Lower lobe of right lung (tissue), 2 donors: ENCODE measurements at regions not wholly inside any gene's neighbourhood (a gene's known extent, or its start where the extent isn't known, plus 50 kb on each side); places are given as distances from the start of the nearest gene placed in this dataset.

ENCODE experiments used
- ATAC-seq, 2 donors: fragments of 200-7000 bp; cut with Tn5 transposase; one replicate each; pipeline ENCODE4 v1.9.1; 2020 to 2022; ENCODE audit warnings: mild to moderate bottlenecking in 2 of 2, moderate library complexity in 2 of 2
- DNase-seq: peaks from one replicate; pipeline ENCODE4 v3.0.0-alpha.2; 2020
- H3K27ac ChIP-seq: fragments of 200-600 bp; one replicate; pipeline ENCODE4 v1.8.0; 2022
- H3K27me3 ChIP-seq: fragments of 200-600 bp; one replicate; pipeline ENCODE4 v1.8.0; 2022; ENCODE audit warnings: low read depth
- H3K36me3 ChIP-seq: fragments of 200-600 bp; one replicate; pipeline ENCODE4 v1.8.0; 2022; ENCODE audit warnings: mild to moderate bottlenecking
- H3K4me1 ChIP-seq: fragments of 200-600 bp; one replicate; pipeline ENCODE4 v1.8.0; 2022
- H3K4me3 ChIP-seq: fragments of 200-600 bp; one replicate; pipeline ENCODE4 v1.8.0; 2022; ENCODE audit warnings: mild to moderate bottlenecking
- H3K9me3 ChIP-seq: fragments of 200-600 bp; one replicate; pipeline ENCODE4 v1.8.0; 2022
- CTCF ChIP-seq: fragments of 200-600 bp; IDR thresholded peaks from one replicate; pipeline ENCODE4 v1.8.0; 2022; ENCODE audit warnings: antibody characterized with exemption, mild to moderate bottlenecking
- intact Hi-C: fragments of 100-400 bp; cut with DNase I; formaldehyde crosslinking; loops from one replicate; pipeline ENCODE4 v1.11.0; 2022
- donor health status: DM: no; HTN: yes; CAD: no; lungs with severe emphysema.

- Histone ChIP-seq H3K27ac (no peak overlapping the region), H3K9me3 (no peaks in the 10 kb centered on the region), H3K36me3 (no peaks in the 10 kb centered on the region), H3K4me3 (no peak overlapping the region), H3K27me3 (no peaks in the 10 kb centered on the region), H3K4me1 (no peaks in the 10 kb centered on the region)
- intact Hi-C loops, result no loop called here
- DNase-seq, result no peak
- TF ChIP-seq CTCF, result no peak
- ATAC-seq, result no peak
Measured at GRCh38 chr2:40528564-40528963, 76.7 kb upstream of the SLC8A1 start.

GRCh38 chr2:40531359-40531758 is 79.5 kb upstream of the SLC8A1 start:
- Histone ChIP-seq H3K27ac (no peak overlapping the region), H3K27me3 (no peaks in the 10 kb centered on the region), H3K4me3 (no peak overlapping the region), H3K9me3 (no peaks in the 10 kb centered on the region), H3K36me3 (no peaks in the 10 kb centered on the region), H3K4me1 (no peaks in the 10 kb centered on the region)
- ATAC-seq (no peak), DNase-seq (no peak)
- intact Hi-C loops, result no loop called here
- no peak for TF ChIP-seq CTCF

GRCh38 chr2:40534528-40534927 is 82.6 kb upstream of the SLC8A1 start:
- Histone ChIP-seq H3K4me3 (no peak overlapping the region), H3K36me3 (no peaks in the 10 kb centered on the region), H3K27me3 (no peaks in the 10 kb centered on the region), H3K9me3 (no peaks in the 10 kb centered on the region), H3K27ac (no peak overlapping the region), H3K4me1 (no peaks in the 10 kb centered on the region)
- no peak for DNase-seq
- TF ChIP-seq CTCF, result no peak
- intact Hi-C loops, result no loop called here
- no peak for ATAC-seq

GRCh38 chr2:40535972-40536371 is 84.1 kb upstream of the SLC8A1 start:
- intact Hi-C loops, result no loop called here
- Histone ChIP-seq H3K4me1 (no peaks in the 10 kb centered on the region), H3K27me3 (no peaks in the 10 kb centered on the region), H3K27ac (no peak overlapping the region), H3K4me3 (no peak overlapping the region), H3K9me3 (no peaks in the 10 kb centered on the region), H3K36me3 (no peaks in the 10 kb centered on the region)
- DNase-seq, result no peak
- TF ChIP-seq CTCF, result no peak
- ATAC-seq, result no peak

- no peak for DNase-seq
- TF ChIP-seq CTCF, result no peak
- Histone ChIP-seq H3K36me3 (no peaks in the 10 kb centered on the region), H3K9me3 (no peaks in the 10 kb centered on the region), H3K4me3 (no peak overlapping the region), H3K27ac (no peak overlapping the region), H3K4me1 (no peaks in the 10 kb centered on the region), H3K27me3 (no peaks in the 10 kb centered on the region)
- ATAC-seq, result no peak
- intact Hi-C loops, result no loop called here
Measured at GRCh38 chr2:40540026-40540425, 88.1 kb upstream of the SLC8A1 start.

- no peak overlapping the region for H3K4me3 ChIP-seq
- no peaks in the 10 kb centered on the region for H3K36me3 ChIP-seq
- H3K4me1 ChIP-seq, result no peaks in the 10 kb centered on the region
- no peaks in the 10 kb centered on the region for H3K27me3 ChIP-seq
- no peak for DNase-seq
- ATAC-seq, result no peak
- H3K27ac ChIP-seq, result no peak overlapping the region
- no peaks in the 10 kb centered on the region for H3K9me3 ChIP-seq
- no peak for TF ChIP-seq CTCF
- intact Hi-C loops, result no loop called here
Measured at GRCh38 chr2:40543381-40543780, 91.5 kb upstream of the SLC8A1 start.
